MM.1S (cell line): ENCODE measurements at regions not wholly inside any gene's neighbourhood (a gene's known extent, or its start where the extent isn't known, plus 50 kb on each side); places are given as distances from the start of the nearest gene placed in this dataset.

Experiments used
- DNase-seq: peaks from one replicate; pipeline ENCODE4 v3.0.0-alpha.2; 2015
- H2AFZ ChIP-seq: fragments of 300-600 bp; sonication (generic); 2 replicates; pipeline ENCODE4 v1.6.0; 2016; ENCODE audit warnings: antibody characterized with exemption, low read length
- H3F3A ChIP-seq: fragments of 300-600 bp; sonication (generic); 2 replicates; pipeline ENCODE4 v1.6.1; 2016; ENCODE audit warnings: mild to moderate bottlenecking, antibody characterized with exemption, low read length, moderate library complexity, mixed read lengths; ENCODE audit not compliant: insufficient read depth
- H3K27ac ChIP-seq: fragments of 300-600 bp; sonication (generic); 2 replicates; pipeline ENCODE4 v1.5.1; 2016; ENCODE audit warnings: mild to moderate bottlenecking, low read length
- H3K27me3 ChIP-seq: fragments of 300-600 bp; sonication (generic); replicated peaks from 2 replicates; pipeline ENCODE4 v1.6.0; 2016; ENCODE audit warnings: low read length; ENCODE audit not compliant: insufficient read depth
- H3K36me3 ChIP-seq: fragments of 300-600 bp; sonication (generic); replicated peaks from 2 replicates; pipeline ENCODE4 v1.6.1; 2016; ENCODE audit warnings: mild to moderate bottlenecking, low read length, mixed read lengths; ENCODE audit not compliant: insufficient read depth
- H3K4me1 ChIP-seq: fragments of 300-600 bp; sonication (generic); 2 replicates; pipeline ENCODE4 v1.6.1; 2016; ENCODE audit warnings: low read length, mixed read lengths
- H3K4me2 ChIP-seq: fragments of 300-600 bp; sonication (generic); 2 replicates; pipeline ENCODE4 v1.6.0; 2016; ENCODE audit warnings: low read depth, low read length
- H3K4me3 ChIP-seq: fragments of 300-600 bp; sonication (generic); 2 replicates; pipeline ENCODE4 v1.5.1; 2016; ENCODE audit warnings: low read length, mixed read lengths
- H3K79me2 ChIP-seq: fragments of 300-600 bp; sonication (generic); 2 replicates; pipeline ENCODE4 v1.6.1; 2016; ENCODE audit warnings: mixed run types, low read length, mixed read lengths
- H3K9ac ChIP-seq: fragments of 300-600 bp; sonication (generic); 2 replicates; pipeline ENCODE4 v1.6.1; 2016; ENCODE audit warnings: low read length, mixed read lengths
- H3K9me2 ChIP-seq: fragments of 300-600 bp; sonication (generic); replicated peaks from 2 replicates; pipeline ENCODE4 v1.6.1; 2016; ENCODE audit warnings: mild to moderate bottlenecking, low read length, mixed read lengths; ENCODE audit not compliant: insufficient read depth
- H3K9me3 ChIP-seq: fragments of 300-600 bp; sonication (generic); replicated peaks from 2 replicates; pipeline ENCODE4 v1.6.1; 2016; ENCODE audit warnings: mild to moderate bottlenecking, low read length, mixed read lengths; ENCODE audit not compliant: insufficient read depth
- H4K20me1 ChIP-seq: fragments of 300-600 bp; sonication (generic); 2 replicates; pipeline ENCODE4 v1.6.1; 2016; ENCODE audit warnings: mild to moderate bottlenecking, low read length, moderate library complexity, mixed read lengths; ENCODE audit not compliant: insufficient read depth
- CTCF ChIP-seq: fragments of 300-600 bp; sonication (generic); IDR thresholded peaks from 2 replicates; pipeline ENCODE4 v1.5.1; 2016; ENCODE audit warnings: antibody characterized with exemption, low read length, mixed read lengths
- EZH2 ChIP-seq: fragments of 300-600 bp; sonication (generic); optimal IDR thresholded peaks from 2 replicates; pipeline ENCODE3; 2017; ENCODE audit warnings: low read depth, mild to moderate bottlenecking, antibody characterized with exemption, low read length, mixed read lengths
- EZH2phosphoT487 ChIP-seq: fragments of 300-600 bp; sonication (generic); IDR thresholded peaks from 2 replicates; pipeline ENCODE4 v1.6.1; 2018; ENCODE audit warnings: antibody characterized with exemption, low read length

GRCh38 chr18:61749031-61749430 lies 143.8 kb downstream of the RNF152 start:
- TF ChIP-seq CTCF (no peak), EZH2phosphoT487 (no peak), EZH2 (no peak)
- H3K36me3 ChIP-seq: no peaks in the 10 kb centered on the region
- no peaks in the 10 kb centered on the region for H3K27me3 ChIP-seq
- no peaks in the 10 kb centered on the region for H4K20me1 ChIP-seq
- H3K4me1 ChIP-seq: no peaks in the 10 kb centered on the region
- no peak overlapping the region for H3K4me3 ChIP-seq
- DNase-seq: no peak
- no peaks in the 10 kb centered on the region for H3K9me2 ChIP-seq
- no peak overlapping the region for H3K4me2 ChIP-seq
- H2AFZ ChIP-seq: no peak overlapping the region
- no peaks in the 10 kb centered on the region for H3K9me3 ChIP-seq
- H3F3A ChIP-seq: no peaks in the 10 kb centered on the region
- H3K79me2 ChIP-seq: no peaks in the 10 kb centered on the region
- no peak overlapping the region for H3K27ac ChIP-seq
- H3K9ac ChIP-seq: no peak overlapping the region

GRCh38 chr18:61748004-61748403 lies 144.8 kb downstream of the RNF152 start:
- H3K9ac ChIP-seq: no peak overlapping the region
- H2AFZ ChIP-seq: no peak overlapping the region
- no peak overlapping the region for H3K4me2 ChIP-seq
- H3K9me3 ChIP-seq: no peaks in the 10 kb centered on the region
- no peak overlapping the region for H3K4me3 ChIP-seq
- no peaks in the 10 kb centered on the region for H3K4me1 ChIP-seq
- DNase-seq: no peak
- no peaks in the 10 kb centered on the region for H3K9me2 ChIP-seq
- H3K27ac ChIP-seq: no peak overlapping the region
- H3F3A ChIP-seq: no peaks in the 10 kb centered on the region
- no peak for TF ChIP-seq EZH2
- no peak for TF ChIP-seq CTCF
- no peak for TF ChIP-seq EZH2phosphoT487
- H3K27me3 ChIP-seq: no peaks in the 10 kb centered on the region
- no peaks in the 10 kb centered on the region for H3K79me2 ChIP-seq
- H3K36me3 ChIP-seq: no peaks in the 10 kb centered on the region
- H4K20me1 ChIP-seq: no peaks in the 10 kb centered on the region

GRCh38 chr18:61743775-61744531 lies 148.9 kb downstream of the RNF152 start:
- H3K4me3 ChIP-seq: no peak overlapping the region
- H2AFZ ChIP-seq: no peak overlapping the region
- TF ChIP-seq CTCF (no peak), EZH2phosphoT487 (no peak), EZH2 (no peak)
- no peaks in the 10 kb centered on the region for H3F3A ChIP-seq
- H3K9me3 ChIP-seq: no peaks in the 10 kb centered on the region
- H3K79me2 ChIP-seq: no peaks in the 10 kb centered on the region
- no peaks in the 10 kb centered on the region for H3K36me3 ChIP-seq
- no peak overlapping the region for H3K27ac ChIP-seq
- H3K4me2 ChIP-seq: no peak overlapping the region
- no peaks in the 10 kb centered on the region for H3K27me3 ChIP-seq
- H4K20me1 ChIP-seq: no peaks in the 10 kb centered on the region
- DNase-seq: no peak
- H3K9ac ChIP-seq: no peak overlapping the region
- no peaks in the 10 kb centered on the region for H3K9me2 ChIP-seq
- no peaks in the 10 kb centered on the region for H3K4me1 ChIP-seq
